BLaER1 treated with 17β-estradiol and CSF1 and Interleukin-3, amounts not matched to agents 10 nM and 100 nM (cell line): ENCODE measurements at regions not wholly inside any gene's neighbourhood (a gene's known extent, or its start where the extent isn't known, plus 50 kb on each side); places are given as distances from the start of the nearest gene placed in this dataset.

Experiments used
- H3K27ac ChIP-seq, 11 experiments: shearing (Covaris generic); formaldehyde crosslinking; 2 replicates each; pipeline ENCODE4 v1.8.1; 2022
- H3K27me3 ChIP-seq, 11 experiments: shearing (Covaris generic); formaldehyde crosslinking; 2 replicates each; pipeline ENCODE4 v1.8.1; 2022
- H3K36me3 ChIP-seq, 11 experiments: shearing (Covaris generic); formaldehyde crosslinking; 2 replicates each; pipeline ENCODE4 v1.8.1; 2022
- H3K4me1 ChIP-seq, 10 experiments: shearing (Covaris generic); formaldehyde crosslinking; 2 replicates each; pipeline ENCODE4 v1.8.1; 2022
- H3K4me2 ChIP-seq, 11 experiments: shearing (Covaris generic); formaldehyde crosslinking; 2 replicates each; pipeline ENCODE4 v1.8.1; 2022
- H3K4me3 ChIP-seq, 10 experiments: shearing (Covaris generic); formaldehyde crosslinking; 2 replicates each; pipeline ENCODE4 v1.8.1; 2022
- H3K9ac ChIP-seq, 11 experiments: shearing (Covaris generic); formaldehyde crosslinking; 2 replicates each; pipeline ENCODE4 v1.8.1; 2022
- H3K9me3 ChIP-seq, 11 experiments: shearing (Covaris generic); formaldehyde crosslinking; replicated peaks in 1 of 11; 2 replicates each; pipeline ENCODE4 v1.8.1; 2022
- H4K20me1 ChIP-seq, 11 experiments: shearing (Covaris generic); formaldehyde crosslinking; 2 replicates each; pipeline ENCODE4 v1.8.1; 2022
- Cebpa-rat ChIP-seq, 11 experiments: shearing (Covaris generic); IDR thresholded peaks; 2 replicates each; pipeline ENCODE4 v1.8.1; 2022

DNA sequence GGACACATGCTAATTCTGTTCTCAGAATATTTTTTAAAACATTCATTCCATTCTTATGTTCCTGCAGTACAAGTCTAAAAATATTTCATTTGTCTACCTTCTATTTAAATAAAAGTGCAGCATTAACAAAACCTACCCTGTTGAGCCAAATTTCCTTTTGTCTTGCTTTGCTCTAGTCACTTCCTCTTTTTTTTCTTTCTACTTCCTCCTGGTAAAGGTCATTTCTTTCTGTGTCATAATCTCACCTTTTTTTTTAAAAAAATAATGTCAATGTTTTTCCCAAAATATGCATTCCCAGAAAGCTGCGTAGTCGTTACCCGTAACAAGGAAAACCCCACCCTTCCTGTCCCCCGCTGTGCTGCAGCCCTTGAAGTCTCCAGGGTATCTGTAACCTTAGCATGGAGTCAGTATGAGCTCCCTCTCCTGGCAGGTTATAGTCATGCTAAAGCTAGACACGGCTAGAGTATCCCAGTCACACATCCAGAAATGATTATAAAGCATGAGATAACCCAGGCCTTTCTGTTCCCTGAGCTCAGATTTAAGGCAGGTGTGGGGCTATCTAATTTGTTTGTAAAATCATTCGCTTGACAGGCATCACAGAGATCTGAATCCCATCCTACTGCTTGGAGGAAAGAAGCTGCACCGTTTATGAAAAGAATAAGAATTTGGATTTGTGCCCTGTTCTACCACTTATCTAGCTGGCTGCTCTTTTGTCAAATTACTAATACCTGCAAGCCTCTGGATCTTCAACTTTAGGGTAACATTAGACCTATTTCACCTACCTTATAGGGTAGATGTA lies 51.1 kb upstream of the EED start:
- peak overlapping the region; percentile 10 to 93 (median 60) for H3K4me2 ChIP-seq
- no peaks in the 10 kb centered on the region for H4K20me1 ChIP-seq
- H3K4me1 ChIP-seq: peaks cover 7 to 98% (median 26%) of the 10 kb centered on the region in 10 experiments; a peak in 19 of 20 replicates
- peak overlapping the region; percentile 6 to 84 (median 70); a peak in 20 of 22 replicates for H3K27ac ChIP-seq
- peak overlapping the region in 9 of 10 experiments; percentile 2 to 42 (median 21); a peak in 8 of 20 replicates for H3K4me3 ChIP-seq
- no peaks in the 10 kb centered on the region for H3K27me3 ChIP-seq
- TF ChIP-seq Cebpa-rat (IDR thresholded peaks at IDR 0.05): no peak
- no peaks in the 10 kb centered on the region for H3K36me3 ChIP-seq
- no peaks in the 10 kb centered on the region for H3K9me3 ChIP-seq
- H3K9ac ChIP-seq: peak overlapping the region in 9 of 11 experiments; percentile 28 to 66 (median 50); a peak in 13 of 22 replicates

DNA sequence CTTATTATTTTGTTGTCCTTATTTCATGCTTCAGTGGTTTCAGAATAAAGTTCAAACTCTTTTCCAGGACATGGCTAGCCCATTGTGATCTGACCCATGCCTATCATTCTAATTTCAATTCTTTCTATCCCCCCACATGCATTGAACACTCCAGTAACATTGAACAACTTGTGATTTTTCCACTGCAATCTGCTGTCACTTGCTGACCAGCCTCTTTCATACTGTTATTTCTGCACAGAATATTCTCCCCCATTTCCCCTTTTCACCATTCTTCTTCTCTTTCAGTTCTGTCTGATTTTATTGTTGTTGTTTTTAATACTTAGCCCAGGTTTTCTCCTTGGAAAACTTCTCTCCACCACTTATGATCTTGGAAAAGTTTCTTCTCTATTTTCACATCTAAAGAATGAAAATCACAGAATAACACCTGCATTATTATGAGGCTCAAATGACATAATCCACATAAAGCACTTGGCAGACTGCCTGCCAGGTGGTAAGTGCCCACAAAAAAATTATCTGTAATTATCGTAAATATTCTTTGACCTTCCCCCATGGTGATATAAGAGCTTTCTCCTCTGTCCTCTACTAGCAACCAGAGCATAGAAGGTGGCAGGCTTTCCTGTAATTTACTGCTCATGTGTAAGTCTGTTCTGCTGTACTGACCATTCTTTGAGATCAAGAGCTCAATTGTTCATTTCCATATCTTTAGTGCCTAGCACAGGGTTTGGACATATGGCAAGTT lies 51.9 kb upstream of the EED start:
- Histone ChIP-seq H3K4me2 (peak overlapping the region; percentile 10 to 93 (median 60); a peak in 21 of 22 replicates), H3K9ac (peak overlapping the region in 6 of 11 experiments; percentile 44 to 66 (median 56); a peak in 9 of 22 replicates), H3K27me3 (no peaks in the 10 kb centered on the region), H3K4me3 (peak overlapping the region in 3 of 10 experiments; percentile 7 to 36 (median 21); a peak in 7 of 20 replicates), H4K20me1 (no peaks in the 10 kb centered on the region), H3K9me3 (no peaks in the 10 kb centered on the region), H3K27ac (peak overlapping the region; percentile 6 to 84 (median 70); a peak in 20 of 22 replicates), H3K4me1 (peaks cover 7 to 90% (median 26%) of the 10 kb centered on the region in 10 experiments; a peak in 19 of 20 replicates), H3K36me3 (no peaks in the 10 kb centered on the region)
- TF ChIP-seq Cebpa-rat (IDR thresholded peaks at IDR 0.05): no peak

DNA sequence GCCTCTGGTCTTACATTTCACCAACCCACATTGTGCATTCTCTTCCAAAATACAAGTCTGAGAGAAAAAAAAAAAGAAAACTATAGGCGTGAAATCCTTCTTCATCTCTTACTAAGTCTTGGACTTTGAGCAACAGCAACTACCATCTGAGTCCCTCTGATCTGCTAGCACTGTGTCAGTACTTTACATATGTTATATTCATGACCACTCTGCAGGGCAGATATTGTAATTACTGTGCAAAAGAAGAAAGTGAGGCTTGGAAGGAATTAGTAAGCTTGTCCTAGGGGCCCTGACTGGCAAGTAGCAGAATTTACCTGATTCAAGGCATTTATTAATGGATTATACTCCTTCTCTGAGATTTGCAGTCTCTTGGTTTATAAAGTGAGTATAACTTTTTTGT lies 52.7 kb upstream of the EED start:
- TF ChIP-seq Cebpa-rat (IDR thresholded peaks at IDR 0.05): no peak
- H3K9ac ChIP-seq: peak overlapping the region in 2 of 11 experiments; percentile 48 to 63; a peak in 6 of 22 replicates
- no peak overlapping the region for H3K4me3 ChIP-seq
- peaks cover 7 to 82% (median 26%) of the 10 kb centered on the region in 10 experiments; a peak in 19 of 20 replicates for H3K4me1 ChIP-seq
- peak overlapping the region in 5 of 11 experiments; percentile 74 to 93 (median 88); a peak in 10 of 22 replicates for H3K4me2 ChIP-seq
- no peaks in the 10 kb centered on the region for H3K36me3 ChIP-seq
- no peaks in the 10 kb centered on the region for H3K9me3 ChIP-seq
- H3K27ac ChIP-seq: peak overlapping the region in 4 of 11 experiments; percentile 70 to 84 (median 80); a peak in 7 of 22 replicates
- H4K20me1 ChIP-seq: no peaks in the 10 kb centered on the region
- H3K27me3 ChIP-seq: no peaks in the 10 kb centered on the region

DNA sequence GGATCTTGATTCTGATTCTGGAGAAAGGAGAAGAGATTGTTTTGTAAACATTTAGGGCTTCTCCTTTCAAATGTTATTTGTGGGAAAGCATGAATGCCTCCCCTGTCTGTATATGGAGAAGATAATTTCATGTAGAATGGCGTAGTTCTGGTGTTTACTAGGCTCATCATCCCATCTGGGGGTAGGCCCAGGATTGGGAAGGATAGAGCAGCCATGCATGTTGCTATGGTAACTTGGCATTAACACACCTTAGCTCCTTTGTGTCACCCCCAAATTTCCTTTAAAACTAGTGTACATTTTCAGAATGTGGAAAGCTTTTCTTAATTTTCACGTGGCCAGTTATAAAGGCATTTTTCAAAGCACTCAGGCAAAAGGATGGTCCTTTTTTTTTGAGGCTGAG lies 57.5 kb upstream of the EED start:
- Histone ChIP-seq H4K20me1 (no peaks in the 10 kb centered on the region), H3K9me3 (no peaks in the 10 kb centered on the region), H3K4me1 (peaks cover 0 to 68% (median 11%) of the 10 kb centered on the region in 10 experiments; a peak in 10 of 20 replicates), H3K4me3 (no peak overlapping the region), H3K9ac (no peak overlapping the region), H3K27ac (no peak overlapping the region), H3K36me3 (no peaks in the 10 kb centered on the region), H3K27me3 (no peaks in the 10 kb centered on the region), H3K4me2 (no peak overlapping the region)
- TF ChIP-seq Cebpa-rat (IDR thresholded peaks at IDR 0.05): no peak

DNA sequence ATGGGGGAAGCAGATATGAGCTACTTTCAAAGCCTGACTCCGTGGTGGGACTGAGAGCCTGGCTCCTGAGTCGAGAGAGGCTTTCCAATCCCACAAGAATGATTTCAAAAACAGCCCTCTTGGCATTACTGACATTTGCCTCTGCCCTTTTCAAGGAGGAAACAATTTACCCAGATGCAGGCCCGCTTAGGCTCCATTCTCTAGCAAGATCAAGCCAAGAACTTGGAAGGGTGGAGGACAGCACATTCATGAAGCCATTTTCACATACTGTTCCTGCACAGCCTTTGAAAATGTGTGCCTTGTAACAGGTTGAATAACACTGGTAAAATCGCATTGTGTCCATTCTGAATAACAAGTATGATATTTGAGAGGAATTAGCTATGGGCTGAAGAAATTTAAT lies 58.2 kb upstream of the EED start:
- no peaks in the 10 kb centered on the region for H3K27me3 ChIP-seq
- no peak overlapping the region for H3K27ac ChIP-seq
- no peaks in the 10 kb centered on the region for H4K20me1 ChIP-seq
- TF ChIP-seq Cebpa-rat (IDR thresholded peaks at IDR 0.05): no peak
- H3K4me2 ChIP-seq: no peak overlapping the region
- H3K36me3 ChIP-seq: no peaks in the 10 kb centered on the region
- peaks cover 0 to 64% (median 9%) of the 10 kb centered on the region in 10 experiments; a peak in 10 of 20 replicates for H3K4me1 ChIP-seq
- no peaks in the 10 kb centered on the region for H3K9me3 ChIP-seq
- no peak overlapping the region for H3K9ac ChIP-seq
- H3K4me3 ChIP-seq: no peak overlapping the region

DNA sequence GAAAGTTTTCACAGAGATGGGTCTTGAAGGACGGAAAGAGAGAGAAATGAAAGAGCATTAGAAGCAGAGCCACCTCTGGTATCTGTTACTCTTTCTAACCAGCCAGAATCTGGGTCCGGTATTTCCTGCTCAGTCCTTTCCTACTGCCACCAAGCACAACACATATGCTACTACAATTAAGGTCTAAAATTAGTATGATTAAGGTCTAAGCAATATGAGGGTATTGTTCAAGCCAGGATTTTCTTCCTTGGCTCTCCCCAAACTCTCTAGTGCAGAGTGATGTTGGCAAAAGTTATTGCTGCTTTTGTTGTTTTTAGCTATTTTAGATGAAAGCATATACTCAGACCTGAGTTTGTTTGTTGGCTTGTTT lies 59.2 kb upstream of the EED start:
- Histone ChIP-seq H3K27me3 (no peaks in the 10 kb centered on the region), H3K36me3 (no peaks in the 10 kb centered on the region), H3K9me3 (no peaks in the 10 kb centered on the region), H3K4me1 (peaks cover 4 to 64% (median 17%) of the 10 kb centered on the region in 10 experiments; a peak in 18 of 20 replicates), H4K20me1 (no peaks in the 10 kb centered on the region), H3K9ac (no peak overlapping the region), H3K4me3 (no peak overlapping the region), H3K27ac (no peak overlapping the region), H3K4me2 (peak overlapping the region in 2 of 11 experiments; percentile 79 to 81; a peak in 2 of 22 replicates)
- no peak for TF ChIP-seq Cebpa-rat (IDR thresholded peaks at IDR 0.05)

DNA sequence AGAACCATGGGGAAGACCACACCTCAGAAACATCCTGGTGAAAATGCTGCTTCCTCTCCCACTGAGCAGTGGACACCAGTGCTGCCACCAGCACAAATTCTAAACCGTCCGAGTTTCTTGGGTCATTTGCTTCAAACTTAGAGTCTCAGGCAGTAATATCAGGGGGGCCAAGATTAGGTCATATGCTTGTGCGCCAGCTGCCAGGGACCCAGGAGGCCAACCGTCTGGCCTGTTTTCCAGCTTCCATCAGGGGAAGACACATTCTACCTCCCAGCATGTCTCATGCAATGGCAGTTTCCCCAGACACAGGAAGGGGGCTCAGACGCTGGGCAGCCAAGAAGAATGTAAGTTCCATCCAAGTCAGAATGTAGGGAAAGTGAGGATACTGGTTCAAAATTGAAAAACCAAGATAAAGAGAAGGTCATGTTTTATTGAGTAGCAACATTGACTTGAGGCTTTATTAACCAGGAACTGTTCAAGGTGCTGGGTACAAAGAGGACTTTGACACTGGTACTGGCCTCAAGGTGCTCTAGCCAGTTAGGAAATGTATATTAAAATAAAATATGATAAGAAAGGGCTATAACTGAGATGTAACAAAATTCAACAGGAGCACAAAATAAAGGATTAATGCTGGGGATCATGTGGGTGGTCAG lies 59.7 kb upstream of the EED start:
- peaks cover 0 to 2% (median 0%) of the 10 kb centered on the region in 11 experiments; a peak in 2 of 22 replicates for H3K9me3 ChIP-seq
- no peaks in the 10 kb centered on the region for H3K36me3 ChIP-seq
- peaks cover 8 to 64% (median 22%) of the 10 kb centered on the region in 10 experiments; a peak in 18 of 20 replicates for H3K4me1 ChIP-seq
- no peak overlapping the region for H3K27ac ChIP-seq
- H3K27me3 ChIP-seq: no peaks in the 10 kb centered on the region
- peak overlapping the region in 4 of 11 experiments; percentile 14 to 81 (median 78); a peak in 6 of 22 replicates for H3K4me2 ChIP-seq
- H4K20me1 ChIP-seq: no peaks in the 10 kb centered on the region
- no peak for TF ChIP-seq Cebpa-rat (IDR thresholded peaks at IDR 0.05)
- no peak overlapping the region for H3K9ac ChIP-seq
- no peak overlapping the region for H3K4me3 ChIP-seq

DNA sequence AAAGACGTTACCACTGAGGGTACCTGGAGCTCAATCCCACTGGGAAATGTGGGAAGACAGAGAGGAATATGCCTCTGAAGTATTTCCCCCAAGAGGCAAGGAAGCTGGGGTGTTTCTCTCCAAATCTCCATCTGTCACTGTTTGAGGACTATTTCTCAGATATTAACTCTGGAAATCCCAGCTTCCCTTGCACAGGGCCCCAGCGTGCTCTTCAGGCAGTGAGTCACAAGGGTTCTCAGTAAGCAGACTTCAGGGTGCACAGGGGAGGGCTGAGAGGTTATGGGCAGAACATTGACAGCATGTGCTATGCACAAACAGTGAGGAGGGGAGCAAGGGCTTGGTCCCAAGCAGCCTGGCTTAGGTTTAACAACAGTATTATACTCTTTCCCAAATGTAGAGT lies 60.9 kb upstream of the EED start:
- peak overlapping the region in 2 of 11 experiments; percentile 17 to 39; a peak in 4 of 22 replicates for H3K27ac ChIP-seq
- H3K4me1 ChIP-seq: peaks cover 8 to 64% (median 28%) of the 10 kb centered on the region in 10 experiments; a peak in 18 of 20 replicates
- peak overlapping the region in 5 of 11 experiments; percentile 53 to 81 (median 78); a peak in 9 of 22 replicates for H3K4me2 ChIP-seq

More for the DNA sequence above, 60.9 kb upstream of the EED start:
- no peak overlapping the region for H3K4me3 ChIP-seq
- H3K9ac ChIP-seq: no peak overlapping the region
- peaks cover 0 to 13% (median 0%) of the 10 kb centered on the region in 11 experiments; a peak in 7 of 22 replicates for H3K9me3 ChIP-seq
- no peaks in the 10 kb centered on the region for H4K20me1 ChIP-seq
- H3K36me3 ChIP-seq: no peaks in the 10 kb centered on the region
- TF ChIP-seq Cebpa-rat (IDR thresholded peaks at IDR 0.05): no peak
- H3K27me3 ChIP-seq: no peaks in the 10 kb centered on the region
